Suppressor macrophage treated with lipopolysaccharide for 4 hours (primary cell): ENCODE measurements at regions not wholly inside any gene's neighbourhood (a gene's known extent, or its start where the extent isn't known, plus 50 kb on each side); places are given as distances from the start of the nearest gene placed in this dataset.
"Not testable (repeated sequence)": the region's sequence is repeated elsewhere in the genome, so short reads cannot be mapped to it uniquely, and the experiment has no call there.

Experiments used
- DNase-seq: peaks from one replicate; pipeline ENCODE4 v3.0.0-alpha.2; 2020

DNA sequence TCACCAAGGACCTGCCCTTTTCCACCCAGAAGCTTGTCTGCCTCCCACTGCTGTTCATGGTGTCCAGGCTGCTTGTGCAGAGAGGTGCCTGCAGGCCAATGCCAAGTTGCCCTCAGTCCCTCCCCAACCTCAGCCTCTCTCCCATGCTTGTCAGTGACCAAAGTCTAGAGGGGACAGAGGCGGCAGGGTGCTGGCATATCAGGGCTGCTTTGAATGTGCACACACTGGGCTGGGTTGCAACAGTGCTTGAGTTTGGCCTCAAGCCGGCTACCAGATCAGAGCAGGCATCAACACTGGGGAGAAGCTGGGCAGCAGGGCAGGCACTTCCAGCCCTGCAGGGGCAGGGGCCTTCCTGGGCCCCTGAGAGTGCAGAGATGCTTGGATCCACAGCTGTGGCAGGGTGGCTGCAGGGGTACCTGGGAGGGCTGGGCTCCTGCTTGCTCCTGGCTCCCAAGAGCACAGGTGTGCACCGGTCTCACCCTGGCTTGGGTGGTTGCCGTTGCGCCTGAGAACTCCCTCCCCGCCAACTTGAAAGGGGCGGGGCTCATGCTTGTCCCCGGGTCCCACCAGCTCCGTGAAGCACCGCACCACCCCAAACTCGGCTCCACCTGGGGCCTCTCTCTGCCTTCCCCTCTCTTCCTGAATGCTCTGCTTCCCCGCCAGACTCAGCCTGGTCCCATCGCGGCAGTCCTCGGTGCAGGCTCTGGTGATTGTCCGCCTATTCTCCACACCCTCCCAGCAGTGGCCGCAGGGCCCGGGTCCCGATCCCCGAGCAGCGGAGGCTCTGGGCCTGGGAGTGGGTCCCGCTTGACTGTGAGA, 1681.9 kb upstream of the ADGRL3 start:
- no peak for DNase-seq

- DNase-seq, result no peak
These were observed 1674.2 kb upstream of the ADGRL3 start for GRCh38 chr4:59525885-59526284.

DNA sequence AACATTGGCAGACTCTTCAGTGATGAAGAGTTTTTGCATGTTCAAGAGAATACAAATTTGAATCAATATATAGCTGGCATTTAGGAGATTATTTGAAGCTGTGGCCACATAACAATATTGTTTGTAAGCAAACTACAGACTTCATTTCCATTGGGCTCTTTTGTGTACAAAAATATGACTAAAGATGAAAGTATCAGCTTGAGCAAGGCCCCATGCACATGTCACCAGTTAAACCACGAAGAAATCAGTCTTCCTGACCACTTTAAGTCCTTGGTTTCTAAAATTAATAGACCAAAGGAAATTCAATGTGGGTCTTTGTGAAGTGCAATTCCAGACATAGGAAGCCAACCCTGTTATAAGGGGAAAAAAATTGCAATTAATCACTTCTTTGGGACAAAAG, 1664.6 kb upstream of the ADGRL3 start:
- DNase-seq, result no peak

DNA sequence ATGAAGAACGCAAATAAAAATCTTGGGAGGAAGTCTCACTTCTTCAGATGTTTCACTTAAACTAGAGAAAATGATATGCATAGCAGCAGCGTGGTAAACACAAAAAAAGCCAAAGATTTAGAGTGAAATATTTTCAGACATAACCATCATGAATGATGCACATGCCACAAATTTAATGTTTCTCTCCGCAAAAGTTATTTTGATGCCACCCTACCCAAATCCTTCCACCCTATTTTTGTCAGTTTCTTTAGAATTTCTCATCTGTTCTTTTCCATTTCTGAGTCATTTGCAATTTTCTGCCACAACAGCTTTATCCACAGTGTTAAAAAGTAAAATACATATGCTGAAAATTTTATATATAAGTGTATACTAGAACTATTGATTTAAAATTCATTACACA, 1663.7 kb upstream of the ADGRL3 start:
- no peak for DNase-seq

GRCh38 chr4:59537246-59537886, 1662.8 kb upstream of the ADGRL3 start:
- DNase-seq, result no peak

- no peak for DNase-seq
These were observed 1660.7 kb upstream of the ADGRL3 start for GRCh38 chr4:59539401-59539800.

DNA sequence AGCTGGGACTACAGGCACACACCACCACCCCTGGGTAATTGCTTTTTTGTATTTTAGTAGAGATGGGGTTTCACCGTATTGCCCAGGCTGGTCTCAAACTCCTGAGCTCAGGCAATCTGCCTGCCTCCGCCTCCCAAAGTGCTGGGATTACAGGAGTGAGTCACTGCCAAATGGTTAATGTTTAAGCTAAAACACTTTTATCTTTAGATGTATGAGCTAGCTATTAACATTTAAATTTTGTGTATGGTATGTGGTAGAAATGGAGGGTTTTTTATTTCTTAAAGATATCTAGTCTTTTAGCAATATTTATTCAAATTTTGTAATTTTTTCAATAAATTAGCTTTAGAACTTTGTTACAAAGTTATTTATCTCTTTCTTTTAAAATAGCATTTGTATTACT, 1659.8 kb upstream of the ADGRL3 start:
- no peak for DNase-seq

DNA sequence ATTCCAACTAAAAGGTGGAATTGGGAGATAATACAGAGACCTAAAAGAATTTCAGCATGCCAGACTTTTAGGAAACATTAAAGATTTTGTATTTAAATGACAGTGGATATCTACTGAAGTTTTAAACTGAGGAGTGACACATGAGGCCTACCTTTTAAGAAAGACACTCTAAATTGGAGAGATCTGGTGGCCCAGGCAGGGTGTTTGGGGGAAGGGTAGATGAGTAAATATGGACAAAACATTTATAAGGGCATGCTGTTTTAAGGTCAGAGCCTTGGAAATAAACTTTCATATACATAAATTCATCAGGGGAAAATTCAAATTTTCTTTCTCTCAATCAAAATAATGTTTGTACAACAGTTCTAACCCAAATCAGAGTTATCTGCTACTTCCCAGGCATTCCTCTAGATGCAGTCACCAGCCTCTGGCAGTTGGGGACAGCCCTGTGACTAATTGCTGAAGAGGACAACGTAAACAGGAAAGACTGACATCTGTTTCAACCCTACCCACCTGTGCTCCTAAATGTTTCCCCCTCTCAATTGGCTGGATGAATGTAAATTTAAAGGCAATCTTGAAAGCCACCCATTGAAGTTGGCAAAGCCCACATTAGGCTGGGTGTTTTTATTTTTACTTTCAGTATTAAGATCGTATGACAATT, 1646.9 kb upstream of the ADGRL3 start:
- DNase-seq, result peak; percentile 20

DNA sequence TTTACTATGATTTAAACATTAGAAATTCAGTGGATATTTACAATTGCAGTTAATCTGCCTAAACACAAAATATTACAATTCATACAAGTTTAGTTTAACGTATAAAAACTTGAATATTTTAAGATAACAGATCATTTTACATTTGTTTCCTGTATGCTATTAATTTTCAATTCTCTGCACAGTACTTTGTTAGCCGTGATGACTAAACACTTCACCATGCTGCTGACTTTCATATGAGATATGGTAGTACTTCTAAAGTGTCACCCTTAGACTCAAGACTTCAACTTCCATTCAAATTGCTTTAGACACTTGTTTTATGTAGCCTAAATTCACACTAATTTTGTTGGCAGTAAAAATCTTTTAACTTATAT, 1646.4 kb upstream of the ADGRL3 start:
- DNase-seq, result peak; percentile 30

DNA sequence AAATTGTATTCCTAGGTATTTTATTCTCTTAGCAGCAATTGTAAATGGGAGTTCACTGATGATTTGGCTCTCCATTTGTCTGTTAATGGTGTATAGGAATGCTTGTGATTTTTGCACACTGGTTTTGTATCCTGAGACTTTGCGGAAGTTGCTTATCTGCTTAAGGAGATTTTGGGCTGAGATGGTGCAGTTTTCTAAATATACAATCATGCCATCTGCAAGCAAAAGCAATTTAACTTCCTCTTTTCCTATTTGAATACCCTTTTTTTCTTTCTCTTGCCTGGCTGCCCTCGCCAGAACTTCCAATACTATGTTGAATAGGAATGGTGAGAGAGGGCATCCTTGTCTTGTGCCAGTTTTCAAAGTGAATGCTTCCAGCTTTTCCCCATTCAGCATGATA, 1643.9 kb upstream of the ADGRL3 start:
- DNase-seq, result peak; percentile 17

DNA sequence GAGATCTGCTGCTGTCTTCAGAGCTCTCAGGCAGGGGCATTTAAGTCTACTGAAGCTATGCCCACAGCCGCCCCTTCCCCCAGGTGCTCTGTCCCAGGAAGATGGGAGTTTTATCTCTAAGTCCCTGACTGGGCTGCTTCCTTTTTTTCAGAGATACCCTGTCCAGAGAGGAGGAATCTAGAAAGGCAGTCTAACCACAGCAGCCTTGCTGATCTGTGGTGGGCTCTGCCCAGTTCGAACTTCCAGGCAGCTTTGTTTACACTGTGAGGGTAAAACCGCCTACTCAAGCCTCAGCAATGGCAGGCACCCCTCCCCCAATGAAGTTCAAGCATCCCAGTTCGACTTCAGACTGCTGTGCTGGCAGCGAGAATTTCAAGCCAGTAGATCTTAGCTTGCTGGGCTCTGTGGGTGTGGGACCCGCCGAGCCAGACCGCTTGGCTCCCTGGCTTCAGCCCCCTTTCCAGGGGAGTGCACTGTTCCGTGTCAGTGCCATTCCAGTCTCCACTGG, 1639.9 kb upstream of the ADGRL3 start:
- DNase-seq, result not testable (repeated sequence)

DNA sequence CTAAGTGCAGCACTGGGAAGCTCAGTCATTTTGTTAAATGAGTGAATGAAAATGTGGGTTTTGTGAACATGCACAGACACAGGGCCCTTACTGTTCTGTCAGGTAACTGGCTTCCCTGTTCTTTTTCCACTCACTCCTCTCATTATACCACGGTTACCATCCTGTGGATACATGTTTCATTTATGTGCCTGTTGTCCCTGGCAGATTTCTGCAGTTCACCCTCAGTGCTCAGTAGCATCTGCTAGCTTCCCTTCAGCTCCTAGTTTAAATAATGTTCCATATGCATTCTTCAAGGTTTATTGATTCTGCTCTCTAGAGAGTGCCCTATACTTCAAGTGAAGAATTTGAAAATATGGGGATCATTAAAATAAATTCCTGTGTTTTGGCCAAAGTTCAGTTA, 1634.3 kb upstream of the ADGRL3 start:
- no peak for DNase-seq

DNA sequence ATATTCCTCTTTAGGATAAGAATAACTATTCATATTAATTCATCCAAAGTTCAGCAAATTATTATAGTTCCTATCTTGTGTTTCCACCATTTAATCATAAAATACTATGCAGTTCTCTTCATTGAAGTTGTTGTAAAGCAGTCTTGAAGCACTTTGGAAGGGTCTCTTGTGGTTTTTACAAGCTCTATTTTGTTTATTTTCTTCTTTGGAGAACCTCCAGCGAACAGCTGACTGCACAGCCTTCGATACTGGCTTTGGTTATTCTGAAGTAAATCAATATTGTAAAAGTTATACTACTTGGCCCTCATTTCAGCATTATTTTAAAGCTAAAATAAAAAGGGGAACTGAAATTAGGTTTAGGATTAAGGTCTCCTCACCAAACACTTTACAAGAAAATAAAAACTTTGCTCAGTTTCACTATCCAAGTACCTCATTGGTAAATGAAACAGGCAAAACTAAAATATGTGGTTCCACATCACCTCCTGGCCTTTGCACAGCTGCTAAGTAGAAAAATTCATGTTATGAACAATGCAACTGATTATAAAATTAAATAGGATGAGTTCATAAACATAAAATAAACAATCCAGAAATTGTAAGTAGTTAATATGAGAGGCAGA, 1629.2 kb upstream of the ADGRL3 start:
- no peak for DNase-seq

DNA sequence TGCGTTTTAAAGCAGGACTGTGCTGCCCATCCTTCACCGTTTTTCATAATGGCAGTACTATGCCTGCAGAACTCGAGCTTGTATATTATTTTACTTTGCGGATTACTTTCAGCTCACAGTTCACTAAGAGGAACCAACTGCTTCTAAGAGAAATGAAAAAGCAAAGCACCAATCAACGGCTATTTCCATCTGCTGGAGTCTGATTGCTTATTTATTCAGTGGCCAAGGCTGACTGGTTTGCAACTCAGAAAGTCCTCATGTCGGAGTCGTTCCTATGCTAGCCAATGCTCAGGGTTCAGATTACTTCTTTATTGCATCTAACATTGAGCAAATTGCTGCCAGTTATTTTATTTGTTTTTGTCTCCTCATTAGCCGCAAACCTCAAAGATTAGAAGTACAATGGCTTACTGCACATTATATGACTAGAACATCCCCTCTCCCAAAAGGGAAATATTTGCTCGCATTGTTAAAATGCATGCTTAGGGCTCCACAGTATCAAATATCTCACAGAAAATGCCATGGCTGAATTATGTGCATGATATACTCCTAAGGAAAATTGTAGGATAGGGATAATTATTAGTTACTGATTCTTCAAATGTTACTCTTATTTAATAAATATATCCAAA, 1628.2 kb upstream of the ADGRL3 start:
- DNase-seq, result no peak

GRCh38 chr4:59583845-59584568, 1616.1 kb upstream of the ADGRL3 start:
- no peak for DNase-seq

- peak; percentile 24 for DNase-seq
These were observed 1602.4 kb upstream of the ADGRL3 start for GRCh38 chr4:59597536-59598329.

- DNase-seq, result no peak
These were observed 1601.9 kb upstream of the ADGRL3 start for GRCh38 chr4:59598330-59598618.

GRCh38 chr4:59608466-59608865, 1591.7 kb upstream of the ADGRL3 start:
- no peak for DNase-seq

- DNase-seq, result peak; percentile 69
These were observed 1587.9 kb upstream of the ADGRL3 start for GRCh38 chr4:59612235-59612634.

- DNase-seq, result no peak
These were observed 1584.8 kb upstream of the ADGRL3 start for GRCh38 chr4:59615316-59615715.

DNA sequence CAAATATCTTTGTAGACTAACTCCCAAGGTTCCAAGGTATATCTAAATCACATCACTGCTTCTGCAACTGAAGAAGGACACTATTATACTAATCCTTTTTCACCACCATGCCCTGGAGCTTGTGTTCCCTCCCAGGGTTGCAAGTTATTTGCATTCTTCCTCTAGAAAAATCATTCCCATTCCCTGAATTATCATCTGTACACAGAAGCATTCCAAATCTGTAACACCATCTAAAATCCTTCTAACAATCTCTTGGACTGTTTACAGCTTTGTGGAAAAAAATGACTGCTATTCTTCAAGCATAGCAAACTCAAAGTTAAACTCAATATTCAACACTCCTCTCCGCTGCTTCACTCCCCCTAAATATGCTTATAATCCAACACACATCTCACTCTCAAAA, 1570.8 kb upstream of the ADGRL3 start:
- no peak for DNase-seq

DNA sequence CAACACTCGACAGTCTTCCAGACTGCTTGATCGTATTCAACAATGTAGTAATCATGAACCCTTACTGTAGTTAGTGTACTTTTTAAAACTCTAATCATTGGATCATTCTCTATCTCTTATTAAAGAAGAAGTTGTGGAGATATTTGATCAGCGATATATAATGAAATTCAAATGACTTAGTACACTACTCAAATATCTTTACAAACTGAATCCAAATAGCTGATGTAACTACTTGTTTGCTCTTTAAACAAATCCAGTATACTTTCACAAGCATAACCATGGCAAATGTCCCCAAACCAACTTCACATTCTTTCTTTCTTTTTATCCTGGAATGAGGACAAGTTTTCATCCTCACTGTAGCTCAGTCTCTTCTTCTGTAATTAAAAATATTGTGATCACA, 1569.9 kb upstream of the ADGRL3 start:
- no peak for DNase-seq
